Stimulated activated effector memory CD8-positive, alpha-beta T cell treated with anti-CD3 and anti-CD28 coated beads, Interleukin-12 subunit alpha, Interleukin-12 subunit beta, amount 100 ng/mL, for 72 hours (primary cell): ENCODE measurements at regions not wholly inside any gene's neighbourhood (a gene's known extent, or its start where the extent isn't known, plus 50 kb on each side); places are given as distances from the start of the nearest gene placed in this dataset.
"Not testable (repeated sequence)": the region's sequence is repeated elsewhere in the genome, so short reads cannot be mapped to it uniquely, and the experiment has no call there.

Source experiments
- ATAC-seq: fragments of 150-1000 bp; cut with Tn5 transposase; 2 replicates; pipeline ENCODE4 v1.10.0; 2021
- DNase-seq, 2 donors: peaks; one replicate each; pipeline ENCODE4 v3.0.0; 2021 to 2022; ENCODE audit warnings: low spot score in 2 of 2
- H3K27ac Mint-ChIP-seq: one replicate; pipeline ENCODE4 v1.8.0; 2022; ENCODE audit warnings: mild to moderate bottlenecking, mixed read lengths
- H3K36me3 Mint-ChIP-seq: one replicate; pipeline ENCODE4 v1.8.0; 2022; ENCODE audit warnings: mild to moderate bottlenecking, mixed read lengths
- H3K4me1 Mint-ChIP-seq: one replicate; pipeline ENCODE4 v1.8.0; 2022; ENCODE audit warnings: mixed read lengths
- H3K4me3 Mint-ChIP-seq: one replicate; pipeline ENCODE4 v1.8.0; 2022; ENCODE audit warnings: mild to moderate bottlenecking, mixed read lengths
- H3K9me3 Mint-ChIP-seq: one replicate; pipeline ENCODE4 v1.8.0; 2022; ENCODE audit warnings: mixed read lengths

DNA sequence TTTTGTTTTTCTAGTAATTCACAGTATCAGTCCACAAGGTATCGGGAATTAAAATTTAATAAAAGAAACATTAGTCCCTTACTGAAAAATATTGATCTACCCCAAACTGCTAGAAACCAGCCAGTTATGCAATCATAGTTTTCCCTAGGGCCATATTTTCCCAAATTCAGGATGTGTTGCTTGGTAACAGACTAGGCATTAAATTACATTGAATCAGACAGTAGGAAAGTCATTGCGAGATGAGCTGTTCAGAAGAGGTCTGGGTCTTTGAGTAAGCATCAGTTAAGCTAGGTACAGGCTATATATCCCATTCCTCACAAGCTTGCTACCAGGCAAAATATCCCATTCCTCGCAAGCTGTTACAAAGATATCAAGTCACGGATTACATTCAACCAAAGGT, 123.0 kb upstream of the CCDC150 start:
- Mint-ChIP-seq H3K36me3 (no peaks in the 10 kb centered on the region), H3K4me3 (no peak overlapping the region), H3K27ac (no peak overlapping the region), H3K4me1 (no peaks in the 10 kb centered on the region), H3K9me3 (no peaks in the 10 kb centered on the region)
- DNase-seq (no peak), ATAC-seq (no peak)

DNA sequence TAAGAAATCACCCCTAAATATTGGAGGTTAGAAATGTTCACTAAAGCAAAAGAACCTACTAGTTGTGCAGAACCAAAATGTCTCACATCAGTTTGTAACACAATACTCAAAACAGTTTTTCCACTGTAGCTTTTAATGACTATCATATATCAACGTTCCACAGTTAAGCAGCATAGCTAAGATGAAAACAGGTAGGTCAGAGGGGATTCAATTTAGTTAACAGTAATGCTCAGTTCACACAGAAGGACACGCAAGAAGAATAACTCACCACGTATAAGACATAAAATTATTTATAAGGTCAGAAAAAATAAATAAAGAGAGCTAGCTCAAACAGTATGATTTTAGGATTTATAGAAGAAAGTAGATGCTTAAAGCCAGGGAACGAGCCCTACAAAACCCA, 118.9 kb upstream of the CCDC150 start:
- Mint-ChIP-seq H3K4me3 (no peak overlapping the region), H3K4me1 (no peaks in the 10 kb centered on the region)

GRCh38 chr2:196526981-196527725, 112.4 kb upstream of the CCDC150 start:
- not testable (repeated sequence) for H3K9me3 Mint-ChIP-seq, H3K4me1 Mint-ChIP-seq, ATAC-seq, DNase-seq, H3K27ac Mint-ChIP-seq, H3K36me3 Mint-ChIP-seq, H3K4me3 Mint-ChIP-seq

More for the DNA sequence above, 118.9 kb upstream of the CCDC150 start:
- Mint-ChIP-seq H3K36me3 (no peaks in the 10 kb centered on the region), H3K27ac (no peak overlapping the region), H3K9me3 (no peaks in the 10 kb centered on the region)
- no peak for ATAC-seq
- DNase-seq = no peak

- Mint-ChIP-seq H3K4me3 (no peak overlapping the region), H3K27ac (no peak overlapping the region), H3K36me3 (no peaks in the 10 kb centered on the region), H3K4me1 (no peaks in the 10 kb centered on the region), H3K9me3 (no peaks in the 10 kb centered on the region)
- no peak for DNase-seq
- ATAC-seq = peak; percentile 83
Measured at GRCh38 chr2:196528486-196529223, 110.9 kb upstream of the CCDC150 start.

DNA sequence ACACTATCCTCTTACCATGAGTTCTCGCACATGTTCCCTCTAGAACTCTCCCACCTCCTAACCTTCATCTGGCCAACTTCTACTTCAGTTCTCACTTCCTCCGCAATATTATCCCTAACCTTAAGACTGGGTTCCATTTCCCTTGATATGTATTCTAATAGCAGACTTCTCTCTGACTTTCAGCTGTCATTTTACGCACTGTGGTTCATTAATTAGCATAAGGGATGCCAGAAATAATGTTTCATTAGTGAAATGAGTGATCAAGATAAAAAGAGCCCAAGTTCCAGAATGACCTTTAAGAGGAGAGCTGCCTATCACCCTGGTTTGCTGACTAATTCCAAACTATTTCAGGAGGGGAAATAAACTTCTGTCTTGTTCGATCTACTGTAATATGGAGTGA, 108.6 kb upstream of the CCDC150 start:
- H3K9me3 Mint-ChIP-seq = no peaks in the 10 kb centered on the region

DNA sequence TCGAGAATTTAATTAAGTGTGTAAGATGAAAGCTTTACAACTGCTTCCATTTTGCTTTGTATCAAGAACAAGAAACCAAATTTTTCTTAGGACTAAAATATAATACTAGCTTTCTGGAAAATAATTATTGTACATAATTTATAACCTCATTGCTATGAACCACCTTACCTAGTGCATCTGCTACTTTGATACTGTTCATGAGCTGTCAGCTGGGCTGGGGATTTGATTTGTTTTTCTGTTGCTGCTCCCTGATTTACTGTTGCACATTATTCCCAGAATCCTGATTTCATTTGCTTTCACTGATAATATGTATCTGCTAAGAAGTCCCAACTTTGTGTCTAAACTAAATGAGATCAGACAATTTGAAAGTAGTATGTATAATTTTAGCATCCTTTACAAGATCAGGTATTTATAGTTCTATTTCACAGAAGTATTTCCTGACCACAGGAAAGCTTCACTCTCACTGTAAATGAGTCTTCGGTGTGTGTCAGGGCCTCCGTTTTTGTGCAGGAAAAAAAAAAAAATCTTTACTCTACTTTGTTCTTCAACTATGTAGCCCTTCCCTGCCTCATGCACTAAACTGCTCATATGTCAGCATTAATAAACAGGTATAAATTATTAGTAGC, 105.6 kb upstream of the CCDC150 start:
- H3K36me3 Mint-ChIP-seq = no peaks in the 10 kb centered on the region
- no peak overlapping the region for H3K27ac Mint-ChIP-seq
- H3K4me3 Mint-ChIP-seq = no peak overlapping the region
- no peak for ATAC-seq
- no peaks in the 10 kb centered on the region for H3K4me1 Mint-ChIP-seq
- DNase-seq = no peak
- no peaks in the 10 kb centered on the region for H3K9me3 Mint-ChIP-seq

More for the DNA sequence above, 108.6 kb upstream of the CCDC150 start:
- Mint-ChIP-seq H3K27ac (no peak overlapping the region), H3K36me3 (no peaks in the 10 kb centered on the region), H3K4me1 (no peaks in the 10 kb centered on the region), H3K4me3 (no peak overlapping the region)
- DNase-seq (no peak), ATAC-seq (peak; percentile 69)

- no peaks in the 10 kb centered on the region for H3K4me1 Mint-ChIP-seq
- H3K4me3 Mint-ChIP-seq = no peak overlapping the region
- H3K9me3 Mint-ChIP-seq = no peaks in the 10 kb centered on the region
- DNase-seq (no peak), ATAC-seq (no peak)
- no peaks in the 10 kb centered on the region for H3K36me3 Mint-ChIP-seq
- no peak overlapping the region for H3K27ac Mint-ChIP-seq
Measured at GRCh38 chr2:196534495-196534894, 105.0 kb upstream of the CCDC150 start.

DNA sequence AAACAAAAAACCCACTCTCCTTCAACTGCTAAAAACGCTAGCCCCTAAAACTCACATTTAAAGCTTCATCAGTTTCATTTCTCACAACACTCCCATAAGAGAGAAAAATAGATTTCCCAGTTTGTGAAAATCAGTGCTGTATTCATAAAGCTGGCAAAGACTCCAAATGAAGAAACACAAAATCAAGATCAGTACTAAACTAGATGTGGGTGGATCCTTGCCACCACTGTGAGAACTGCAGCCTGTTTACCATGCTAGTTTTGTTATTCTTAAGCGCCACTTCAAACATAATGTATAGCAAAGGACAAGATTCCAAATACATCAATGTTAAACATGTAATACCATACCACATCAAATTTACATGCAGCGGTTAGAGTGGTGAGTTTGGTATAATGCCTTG, 104.5 kb upstream of the CCDC150 start:
- Mint-ChIP-seq H3K27ac (no peak overlapping the region), H3K36me3 (no peaks in the 10 kb centered on the region), H3K4me1 (no peaks in the 10 kb centered on the region), H3K9me3 (no peaks in the 10 kb centered on the region), H3K4me3 (no peak overlapping the region)
- ATAC-seq = no peak
- DNase-seq = no peak

DNA sequence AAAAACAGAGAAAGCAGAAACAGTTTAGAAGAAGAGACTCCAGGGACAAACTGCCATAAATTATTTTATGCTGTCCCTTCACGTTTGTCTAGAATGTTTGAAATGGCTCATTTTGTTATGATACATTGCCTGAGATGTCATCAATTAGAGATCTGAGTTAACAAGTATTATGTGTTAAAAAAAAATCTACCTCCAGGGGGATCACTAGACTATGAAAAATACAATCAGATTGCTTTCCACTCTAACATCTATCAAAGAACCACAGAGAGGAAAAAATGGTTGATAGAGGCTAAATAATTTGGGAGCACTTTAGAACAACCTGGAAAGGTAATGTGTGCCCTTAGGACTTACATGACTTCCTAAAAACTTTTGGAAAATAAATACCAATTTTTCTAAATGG, 103.8 kb upstream of the CCDC150 start:
- Mint-ChIP-seq H3K9me3 (no peaks in the 10 kb centered on the region), H3K4me1 (no peaks in the 10 kb centered on the region), H3K4me3 (no peak overlapping the region), H3K36me3 (no peaks in the 10 kb centered on the region), H3K27ac (no peak overlapping the region)
- no peak for ATAC-seq
- DNase-seq = no peak

DNA sequence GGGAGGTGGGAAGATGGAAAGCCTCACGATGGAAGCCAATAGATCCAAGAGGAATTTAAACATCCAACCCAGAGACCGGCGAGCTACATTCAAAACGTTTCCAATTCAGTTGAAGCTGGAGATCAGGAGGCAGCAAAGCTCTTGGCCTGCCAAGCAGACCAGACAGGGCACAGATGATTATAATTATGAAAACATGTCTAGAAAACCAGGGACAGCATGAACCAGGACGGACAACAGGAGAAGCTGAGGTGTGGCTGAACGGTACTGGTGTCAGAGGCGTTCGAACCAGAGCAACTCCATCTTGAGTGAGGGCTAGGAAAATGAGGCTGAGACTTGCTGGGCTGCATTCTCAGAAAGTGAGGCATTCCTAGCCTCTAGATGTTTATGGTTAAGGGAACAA, 102.2 kb upstream of the CCDC150 start:
- no peaks in the 10 kb centered on the region for H3K36me3 Mint-ChIP-seq
- H3K4me1 Mint-ChIP-seq = no peaks in the 10 kb centered on the region
- no peak overlapping the region for H3K4me3 Mint-ChIP-seq
- no peak overlapping the region for H3K27ac Mint-ChIP-seq
- H3K9me3 Mint-ChIP-seq = no peaks in the 10 kb centered on the region
- no peak for ATAC-seq
- DNase-seq = no peak

GRCh38 chr2:196538189-196538588, 101.3 kb upstream of the CCDC150 start:
- DNase-seq = no peak
- Mint-ChIP-seq H3K4me1 (no peaks in the 10 kb centered on the region), H3K9me3 (no peaks in the 10 kb centered on the region), H3K36me3 (no peaks in the 10 kb centered on the region), H3K27ac (no peak overlapping the region), H3K4me3 (no peak overlapping the region)
- ATAC-seq = no peak

- ATAC-seq (no peak), DNase-seq (no peak)
- Mint-ChIP-seq H3K27ac (no peak overlapping the region), H3K36me3 (no peaks in the 10 kb centered on the region), H3K4me3 (no peak overlapping the region), H3K9me3 (no peaks in the 10 kb centered on the region), H3K4me1 (no peaks in the 10 kb centered on the region)
Measured at GRCh38 chr2:196538646-196539045, 100.9 kb upstream of the CCDC150 start.

DNA sequence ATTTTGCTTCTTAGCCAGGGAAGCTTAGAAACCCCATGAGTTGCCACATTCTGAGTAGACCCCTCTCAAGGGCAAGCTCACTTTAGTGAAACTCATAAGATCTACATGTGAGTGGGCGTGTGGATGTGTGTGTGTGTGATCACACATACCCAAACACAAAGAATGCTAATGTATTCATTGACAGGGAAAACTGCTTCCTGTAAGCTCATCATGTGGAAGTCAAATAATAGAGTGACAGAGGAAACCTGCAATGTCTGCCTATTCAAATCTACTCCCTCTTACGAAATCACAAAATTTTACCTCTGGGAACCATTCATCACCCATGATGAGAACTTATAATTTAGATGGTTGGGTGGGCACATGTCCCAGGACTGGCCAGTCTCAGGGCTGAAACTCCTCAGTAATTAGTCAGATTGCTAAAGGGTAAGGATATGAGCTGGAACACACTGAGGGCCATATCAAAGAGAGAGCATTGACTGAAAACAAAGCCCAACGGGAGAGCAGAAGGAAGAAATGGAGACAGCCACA, 94.5 kb upstream of the CCDC150 start:
- H3K27ac Mint-ChIP-seq = no peak overlapping the region
- no peak overlapping the region for H3K4me3 Mint-ChIP-seq
- no peaks in the 10 kb centered on the region for H3K4me1 Mint-ChIP-seq
- no peak for DNase-seq
- H3K9me3 Mint-ChIP-seq = no peaks in the 10 kb centered on the region
- no peak for ATAC-seq
- H3K36me3 Mint-ChIP-seq = no peaks in the 10 kb centered on the region

DNA sequence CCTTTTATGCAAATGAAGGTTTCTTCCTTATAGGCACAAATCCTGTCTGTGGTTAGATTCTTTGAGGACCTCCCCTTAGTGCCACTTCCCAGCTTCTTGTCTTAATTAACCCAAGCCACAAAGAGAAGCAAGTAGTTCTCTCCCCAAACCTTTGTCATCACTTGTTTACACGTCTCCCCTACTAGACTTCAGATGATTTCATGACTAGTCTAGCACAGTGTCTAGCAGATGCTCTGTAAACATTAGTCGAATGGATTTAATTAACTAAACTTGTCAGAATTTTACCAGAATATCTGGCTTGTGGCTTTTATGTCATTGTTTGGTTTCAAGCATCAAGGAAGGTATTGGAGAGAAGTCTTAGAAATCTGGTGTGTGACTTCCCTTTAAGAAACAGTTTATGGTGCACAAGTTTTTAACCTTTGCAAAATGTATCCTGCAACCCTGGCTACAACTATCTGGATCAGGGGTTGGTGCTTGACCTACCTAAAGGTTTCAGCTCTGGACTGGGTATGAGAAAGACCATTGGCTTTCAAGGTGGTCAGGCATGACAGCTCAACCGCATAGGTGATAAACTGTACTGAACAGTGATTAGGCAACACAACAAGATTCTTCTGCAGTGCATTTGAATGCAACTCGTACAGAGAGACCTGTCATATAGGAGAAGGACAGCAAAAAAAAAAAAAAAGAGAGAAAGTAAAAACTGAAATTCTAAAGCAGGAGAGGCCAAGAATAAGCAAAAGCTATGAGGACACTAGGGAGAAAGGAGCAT, 93.2 kb upstream of the CCDC150 start:
- Mint-ChIP-seq H3K4me1 (no peaks in the 10 kb centered on the region), H3K36me3 (no peaks in the 10 kb centered on the region), H3K27ac (no peak overlapping the region), H3K9me3 (no peaks in the 10 kb centered on the region), H3K4me3 (no peak overlapping the region)
- no peak for ATAC-seq
- DNase-seq = no peak

- H3K36me3 Mint-ChIP-seq = no peaks in the 10 kb centered on the region
- H3K27ac Mint-ChIP-seq = no peak overlapping the region
- H3K9me3 Mint-ChIP-seq = no peaks in the 10 kb centered on the region
- ATAC-seq (no peak), DNase-seq (no peak)
- H3K4me3 Mint-ChIP-seq = no peak overlapping the region
- no peaks in the 10 kb centered on the region for H3K4me1 Mint-ChIP-seq
Measured at GRCh38 chr2:196549052-196549451, 90.5 kb upstream of the CCDC150 start.
